GM18508 (cell line): ENCODE measurements at regions not wholly inside any gene's neighbourhood (a gene's known extent, or its start where the extent isn't known, plus 50 kb on each side); places are given as distances from the start of the nearest gene placed in this dataset.

Source experiments
- ATAC-seq: cut with Tn5 transposase; IDR thresholded peaks from one replicate; pipeline ENCODE4 v1.9.1; 2021; ENCODE audit warnings: moderate number of reproducible peaks; ENCODE audit not compliant: insufficient read depth, unreplicated experiment

- ATAC-seq: no peak
Measured at GRCh38 chr5:6043491-6044310, 334.6 kb downstream of the MED10 start.

- ATAC-seq: no peak
Measured at GRCh38 chr5:6041977-6042550, 336.3 kb downstream of the MED10 start.

- ATAC-seq: no peak
Measured at GRCh38 chr5:6039111-6039510, 339.2 kb downstream of the MED10 start.

- no peak for ATAC-seq
Measured at GRCh38 chr5:6036006-6036405, 342.3 kb downstream of the MED10 start.

- ATAC-seq: no peak
Measured at GRCh38 chr5:6029811-6030271, 348.5 kb downstream of the MED10 start.

GRCh38 chr5:6026766-6027406 lies 351.5 kb downstream of the MED10 start:
- no peak for ATAC-seq

GRCh38 chr5:6019612-6020011 lies 358.7 kb downstream of the MED10 start:
- ATAC-seq: no peak

- no peak for ATAC-seq
Measured at GRCh38 chr5:6013506-6013905, 364.8 kb downstream of the MED10 start.

GRCh38 chr5:6011199-6011598 lies 367.1 kb downstream of the MED10 start:
- ATAC-seq: no peak

GRCh38 chr5:6006838-6007314 lies 371.5 kb downstream of the MED10 start:
- no peak for ATAC-seq

- no peak for ATAC-seq
Measured at GRCh38 chr5:6003040-6003825, 375.1 kb downstream of the MED10 start.

GRCh38 chr5:6000867-6001266 lies 377.5 kb downstream of the MED10 start:
- ATAC-seq: no peak

GRCh38 chr5:5995819-5996218 lies 382.5 kb downstream of the MED10 start:
- ATAC-seq: no peak

GRCh38 chr5:5986492-5987178 lies 391.7 kb downstream of the MED10 start:
- ATAC-seq: no peak

- ATAC-seq: no peak
Measured at GRCh38 chr5:5985332-5985731, 393.0 kb downstream of the MED10 start.

GRCh38 chr5:5983261-5983980 lies 394.9 kb downstream of the MED10 start:
- no peak for ATAC-seq

GRCh38 chr5:5981562-5981961 lies 396.8 kb downstream of the MED10 start:
- no peak for ATAC-seq

GRCh38 chr5:5980538-5980895 lies 397.8 kb downstream of the MED10 start:
- ATAC-seq: no peak

GRCh38 chr5:5979761-5980537 lies 398.4 kb downstream of the MED10 start:
- ATAC-seq: no peak
